ENCODE measurements at regions not wholly inside any gene's neighbourhood (a gene's known extent, or its start where the extent isn't known, plus 50 kb on each side); places are given as distances from the start of the nearest gene placed in this dataset.
A peak's percentile ranks its signal among the peaks of the same experiment; 100 is the strongest.

GRCh38 chr3:27865731-27866130 is 143.6 kb upstream of the EOMES start:
- no peak for DNase-seq

DNA sequence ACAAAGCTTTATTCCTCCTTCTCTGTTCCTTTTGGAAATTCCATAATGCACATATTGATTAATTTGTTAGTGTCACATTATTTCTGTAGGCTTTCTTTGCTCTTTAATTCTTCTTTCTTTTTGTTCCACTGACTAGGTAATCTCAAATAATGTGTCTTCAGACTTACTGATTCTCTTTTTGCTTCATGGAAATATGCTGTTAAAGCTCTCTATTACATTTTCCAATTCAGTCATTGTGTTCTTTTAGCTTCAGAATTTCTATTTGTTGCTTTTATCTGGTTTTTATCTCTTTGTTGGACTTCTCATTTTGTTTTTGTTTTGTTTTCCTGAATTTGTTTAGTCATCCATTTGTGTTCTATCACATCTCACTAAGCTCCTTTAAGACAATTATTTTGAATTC is 147.0 kb upstream of the EOMES start:
- no peak for DNase-seq

DNA sequence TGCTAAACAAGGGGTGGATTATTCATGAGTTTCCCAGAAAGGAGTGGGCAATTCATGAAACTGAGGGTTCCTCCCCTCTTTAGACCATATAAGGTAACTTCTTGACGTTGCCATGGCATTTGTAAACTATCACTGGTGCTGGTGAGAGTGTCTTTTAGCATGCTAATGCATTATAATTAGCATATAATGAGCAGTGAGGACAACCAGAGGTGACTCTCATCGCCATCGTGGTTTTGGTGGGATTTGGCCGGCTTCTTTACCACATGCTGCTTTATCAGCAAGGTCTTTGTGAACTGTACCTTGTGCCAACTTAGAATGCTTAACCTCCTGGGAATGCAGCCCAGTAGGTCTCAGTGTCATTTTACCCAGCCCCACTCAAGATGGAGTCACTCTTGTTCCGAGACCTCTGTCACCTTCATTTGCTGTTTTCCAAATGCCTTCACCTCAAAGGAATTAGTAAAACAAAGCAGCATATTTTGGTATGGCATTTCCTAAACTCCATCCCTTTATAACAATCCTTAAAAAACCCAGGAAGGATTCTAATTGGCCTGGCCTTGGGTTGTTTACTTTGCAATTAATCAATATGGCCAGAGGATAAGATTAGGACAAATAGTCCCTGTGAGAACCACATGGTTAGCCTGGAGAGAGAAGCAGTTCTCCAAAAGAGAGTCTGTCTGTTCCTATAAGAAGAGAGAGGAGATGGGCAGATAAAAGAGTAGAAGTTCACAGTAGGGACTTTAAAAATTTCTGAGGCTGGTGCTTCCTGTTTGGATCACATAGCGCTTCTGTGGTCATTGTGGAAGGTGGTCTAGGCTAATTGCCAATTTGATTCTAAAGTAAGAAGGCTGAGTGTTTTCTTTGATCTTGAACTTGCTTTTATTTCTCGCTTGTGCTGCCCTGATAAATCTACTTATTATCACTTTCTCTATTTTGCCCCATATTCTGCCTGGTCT is 155.2 kb upstream of the EOMES start:
- DNase-seq = no peak

GRCh38 chr3:27878014-27878383 is 155.9 kb upstream of the EOMES start:
- DNase-seq = no peak

- no peak for DNase-seq
Measured at GRCh38 chr3:27880969-27881892, 159.1 kb upstream of the EOMES start.

- DNase-seq = no peak
Measured at GRCh38 chr3:27883266-27883665, 161.1 kb upstream of the EOMES start.

- no peak for DNase-seq
Measured at GRCh38 chr3:27885641-27886040, 163.5 kb upstream of the EOMES start.

- DNase-seq = no peak
Measured at GRCh38 chr3:27888562-27888961, 166.4 kb upstream of the EOMES start.

DNA sequence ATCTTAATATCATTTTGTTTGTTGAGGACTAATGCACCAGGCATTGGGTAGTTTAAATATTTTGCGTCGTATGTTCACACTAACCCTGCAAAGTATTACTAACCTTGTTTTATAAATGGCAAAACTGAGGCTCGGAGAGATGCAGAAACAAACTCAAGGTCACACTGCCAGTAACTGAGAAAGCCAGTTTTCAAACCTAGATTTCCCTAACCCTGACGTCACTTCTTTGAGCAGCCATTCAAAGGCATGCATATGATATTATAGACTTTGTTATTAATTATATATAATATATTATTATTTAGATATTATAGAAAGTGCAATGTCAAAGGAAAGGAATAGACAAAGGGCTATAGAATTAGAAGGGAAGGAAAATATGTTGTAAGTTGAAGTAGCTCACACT is 167.6 kb upstream of the EOMES start:
- no peak for DNase-seq

- DNase-seq = no peak
Measured at GRCh38 chr3:27900316-27900715, 178.2 kb upstream of the EOMES start.

DNA sequence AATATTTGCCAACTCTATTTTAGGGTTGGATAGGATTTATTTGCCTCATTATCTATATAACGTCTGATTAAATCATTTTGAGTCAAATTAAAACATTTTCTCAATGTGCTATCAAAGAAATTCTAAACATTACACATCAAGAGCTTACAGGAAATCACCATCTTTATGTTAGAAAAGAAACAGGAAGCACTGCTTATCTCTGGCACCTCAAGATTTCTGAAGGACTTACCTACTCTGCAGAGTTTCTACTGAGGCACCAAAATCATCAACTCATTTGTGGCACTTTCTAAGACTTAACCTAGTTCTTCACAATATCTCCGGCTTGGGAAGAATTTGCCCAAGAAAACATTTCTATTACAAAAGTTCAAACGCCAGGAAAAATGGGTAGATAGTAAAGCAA is 181.3 kb upstream of the EOMES start:
- no peak for DNase-seq

- no peak for DNase-seq
Measured at GRCh38 chr3:27905625-27906024, 183.5 kb upstream of the EOMES start.

DNA sequence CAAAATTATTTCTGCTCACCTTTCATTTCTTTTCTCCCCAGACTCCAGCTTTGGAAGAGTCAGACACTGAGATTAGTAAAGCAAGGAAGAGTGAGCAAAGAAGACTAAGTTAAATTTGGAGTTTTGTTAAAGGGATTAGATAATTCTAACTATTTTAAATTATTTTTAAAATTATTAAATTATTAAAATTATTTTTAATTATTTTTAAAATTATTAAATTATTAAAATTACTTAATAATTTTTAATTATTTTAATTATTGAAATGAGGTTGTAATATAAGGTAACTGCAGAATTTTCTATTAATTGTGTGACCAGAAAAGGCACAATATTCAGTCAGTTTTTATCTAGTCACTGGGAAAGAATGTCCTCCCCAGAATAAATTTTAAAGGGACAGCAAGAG is 185.0 kb upstream of the EOMES start:
- no peak for DNase-seq

- DNase-seq = no peak
Measured at GRCh38 chr3:27907929-27908328, 185.8 kb upstream of the EOMES start.

GRCh38 chr3:27910456-27910855 is 188.3 kb upstream of the EOMES start:
- DNase-seq = no peak

DNA sequence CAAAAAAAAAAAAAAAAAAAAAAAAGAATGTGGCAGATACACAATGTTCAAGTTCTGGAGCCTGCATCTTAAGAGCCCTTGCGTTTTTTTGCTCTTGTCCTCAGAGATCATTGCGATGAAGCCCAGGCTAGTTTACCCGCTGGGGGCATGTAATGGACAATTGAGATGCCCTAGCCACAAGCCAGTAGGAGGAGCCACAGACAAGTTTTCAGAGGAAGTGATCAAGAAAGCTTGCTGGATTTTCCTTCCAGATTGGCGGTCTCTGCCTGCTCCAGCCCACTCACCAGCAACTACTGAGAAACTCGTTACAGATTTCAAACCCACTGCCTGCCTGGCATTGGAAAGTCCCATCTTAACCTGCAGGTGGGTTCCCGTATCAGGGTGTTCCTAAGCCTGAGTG is 192.1 kb upstream of the EOMES start:
- DNase-seq = no peak

DNA sequence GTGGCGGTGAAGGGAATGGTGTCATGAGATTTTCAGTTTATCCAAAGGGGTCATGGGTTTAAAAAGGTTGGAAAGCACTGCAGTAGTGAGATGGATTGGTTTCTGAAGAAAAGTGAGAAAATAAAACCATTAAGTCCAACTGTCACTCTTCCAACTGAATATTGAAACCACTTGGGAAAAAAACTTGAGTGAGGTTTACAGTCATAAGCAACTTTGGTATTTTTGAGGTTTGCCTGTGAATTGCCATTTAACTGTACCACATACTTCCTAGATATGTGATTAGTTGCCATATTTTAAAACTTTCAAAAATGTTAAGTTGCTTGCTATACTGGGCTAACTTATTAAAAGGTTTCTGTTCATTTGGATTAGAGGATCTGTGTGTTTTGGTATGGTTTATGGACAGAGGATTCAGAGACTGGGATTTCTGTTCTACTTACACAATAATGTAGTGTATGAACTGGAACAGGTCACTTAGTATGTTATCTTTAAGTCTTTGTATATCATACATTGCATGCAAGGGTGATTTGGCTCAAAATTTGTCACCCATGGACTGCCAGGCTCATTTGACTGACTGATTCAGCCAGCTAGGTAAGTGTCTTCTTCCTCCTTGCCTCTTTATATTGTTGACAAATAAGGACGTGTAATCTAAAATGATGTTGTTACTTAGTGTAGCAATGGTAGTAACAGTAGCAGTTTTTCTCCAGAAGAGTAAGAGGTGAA is 201.4 kb upstream of the EOMES start:
- DNase-seq = no peak

DNA sequence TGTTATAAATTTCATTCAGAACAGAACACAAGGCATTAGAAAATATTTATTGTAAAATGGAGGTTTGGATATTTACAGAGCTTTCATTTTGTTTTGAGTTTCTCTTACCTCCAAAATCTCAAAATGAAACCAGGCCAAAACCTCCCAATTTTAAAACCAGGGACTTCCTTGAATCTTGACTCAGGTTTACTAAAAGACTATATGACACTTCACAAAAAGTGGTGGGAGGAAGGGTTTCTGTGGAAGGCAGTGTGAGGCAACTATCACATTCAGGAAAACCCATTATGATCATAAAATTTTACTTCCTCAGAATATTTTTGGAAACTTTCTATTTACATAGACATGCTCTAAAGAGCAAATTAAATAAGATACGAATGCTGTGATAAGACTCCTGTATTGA is 205.8 kb upstream of the EOMES start:
- no peak for DNase-seq

GRCh38 chr3:27930052-27930602 is 208.0 kb upstream of the EOMES start:
- no peak for DNase-seq

GRCh38 chr3:27935492-27935891 is 213.4 kb upstream of the EOMES start:
- DNase-seq = no peak

- no peak for DNase-seq
Measured at GRCh38 chr3:27939521-27939920, 217.4 kb upstream of the EOMES start.

GRCh38 chr3:27939940-27940339 is 217.8 kb upstream of the EOMES start:
- peak; percentile 16 for DNase-seq

DNA sequence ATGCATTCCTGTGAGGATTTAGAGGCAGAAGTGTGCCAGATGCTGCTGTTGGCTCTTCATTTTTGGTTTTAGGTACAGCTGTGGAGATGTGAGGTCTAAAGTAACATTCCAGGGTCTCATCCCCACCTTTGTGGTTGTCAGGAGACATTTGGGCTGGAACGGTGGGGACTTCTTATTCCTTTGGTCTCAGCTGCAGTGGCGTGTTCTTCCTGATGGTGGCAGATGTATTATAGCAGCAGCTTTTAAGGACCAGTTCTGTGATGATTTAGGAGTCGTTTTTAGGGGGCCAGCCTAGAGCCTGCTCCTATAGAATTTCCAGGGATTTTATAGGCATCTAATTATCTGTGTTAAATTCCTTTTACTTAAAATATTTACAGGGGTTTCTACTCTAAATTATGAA is 221.0 kb upstream of the EOMES start:
- no peak for DNase-seq

Data from fibroblast of skin of back (primary cell).